Lower lobe of right lung (tissue), 2 donors: ENCODE measurements at regions not wholly inside any gene's neighbourhood (a gene's known extent, or its start where the extent isn't known, plus 50 kb on each side); places are given as distances from the start of the nearest gene placed in this dataset.
"Not testable (repeated sequence)": the region's sequence is repeated elsewhere in the genome, so short reads cannot be mapped to it uniquely, and the experiment has no call there.

ENCODE experiments used
- ATAC-seq, 2 donors: fragments of 200-7000 bp; cut with Tn5 transposase; one replicate each; pipeline ENCODE4 v1.9.1; 2020 to 2022; ENCODE audit warnings: mild to moderate bottlenecking in 2 of 2, moderate library complexity in 2 of 2
- DNase-seq: peaks from one replicate; pipeline ENCODE4 v3.0.0-alpha.2; 2020
- H3K27ac ChIP-seq: fragments of 200-600 bp; one replicate; pipeline ENCODE4 v1.8.0; 2022
- H3K27me3 ChIP-seq: fragments of 200-600 bp; one replicate; pipeline ENCODE4 v1.8.0; 2022; ENCODE audit warnings: low read depth
- H3K36me3 ChIP-seq: fragments of 200-600 bp; one replicate; pipeline ENCODE4 v1.8.0; 2022; ENCODE audit warnings: mild to moderate bottlenecking
- H3K4me1 ChIP-seq: fragments of 200-600 bp; one replicate; pipeline ENCODE4 v1.8.0; 2022
- H3K4me3 ChIP-seq: fragments of 200-600 bp; one replicate; pipeline ENCODE4 v1.8.0; 2022; ENCODE audit warnings: mild to moderate bottlenecking
- H3K9me3 ChIP-seq: fragments of 200-600 bp; one replicate; pipeline ENCODE4 v1.8.0; 2022
- intact Hi-C: fragments of 100-400 bp; cut with DNase I; formaldehyde crosslinking; loops from one replicate; pipeline ENCODE4 v1.11.0; 2022
- TF ChIP-seq, protein P1 (sequence below): fragments of 200-600 bp; IDR thresholded peaks from one replicate; pipeline ENCODE4 v1.8.0; 2022; ENCODE audit warnings: antibody characterized with exemption, mild to moderate bottlenecking
- donor health status: DM: no; HTN: yes; CAD: no; lungs with severe emphysema.

DNA sequence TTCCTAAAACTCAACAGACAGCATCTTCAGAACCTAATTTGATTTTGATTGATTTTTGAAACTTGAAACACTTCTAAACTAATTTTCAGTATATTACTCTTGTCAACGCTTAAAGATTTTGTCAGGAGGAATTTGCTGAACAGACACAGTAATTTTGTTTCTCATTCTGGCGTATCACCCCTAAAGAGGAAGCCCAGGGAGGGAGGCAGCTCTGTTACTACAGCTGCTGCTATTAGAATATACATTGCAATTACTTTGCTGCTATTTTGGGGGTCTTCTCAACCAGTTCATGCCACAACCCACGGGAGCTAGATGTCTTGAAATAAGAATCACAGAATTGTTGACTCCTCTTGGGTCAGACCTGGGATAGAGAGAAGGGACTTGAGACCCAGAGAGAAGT lies 122.6 kb downstream of the TLR4 start:
- H3K9me3 ChIP-seq, result no peaks in the 10 kb centered on the region
- TF ChIP-seq, protein P1, sequence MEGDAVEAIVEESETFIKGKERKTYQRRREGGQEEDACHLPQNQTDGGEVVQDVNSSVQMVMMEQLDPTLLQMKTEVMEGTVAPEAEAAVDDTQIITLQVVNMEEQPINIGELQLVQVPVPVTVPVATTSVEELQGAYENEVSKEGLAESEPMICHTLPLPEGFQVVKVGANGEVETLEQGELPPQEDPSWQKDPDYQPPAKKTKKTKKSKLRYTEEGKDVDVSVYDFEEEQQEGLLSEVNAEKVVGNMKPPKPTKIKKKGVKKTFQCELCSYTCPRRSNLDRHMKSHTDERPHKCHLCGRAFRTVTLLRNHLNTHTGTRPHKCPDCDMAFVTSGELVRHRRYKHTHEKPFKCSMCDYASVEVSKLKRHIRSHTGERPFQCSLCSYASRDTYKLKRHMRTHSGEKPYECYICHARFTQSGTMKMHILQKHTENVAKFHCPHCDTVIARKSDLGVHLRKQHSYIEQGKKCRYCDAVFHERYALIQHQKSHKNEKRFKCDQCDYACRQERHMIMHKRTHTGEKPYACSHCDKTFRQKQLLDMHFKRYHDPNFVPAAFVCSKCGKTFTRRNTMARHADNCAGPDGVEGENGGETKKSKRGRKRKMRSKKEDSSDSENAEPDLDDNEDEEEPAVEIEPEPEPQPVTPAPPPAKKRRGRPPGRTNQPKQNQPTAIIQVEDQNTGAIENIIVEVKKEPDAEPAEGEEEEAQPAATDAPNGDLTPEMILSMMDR, result no peak
- no peaks in the 10 kb centered on the region for H3K4me1 ChIP-seq
- H3K36me3 ChIP-seq, result no peaks in the 10 kb centered on the region
- DNase-seq (no peak), ATAC-seq (no peak)
- no peak overlapping the region for H3K27ac ChIP-seq
- no peak overlapping the region for H3K4me3 ChIP-seq
- no peaks in the 10 kb centered on the region for H3K27me3 ChIP-seq
- intact Hi-C loops, result no loop called here

GRCh38 chr9:117827456-117827855 lies 123.3 kb downstream of the TLR4 start:
- intact Hi-C loops, result no loop called here
- DNase-seq, result no peak

DNA sequence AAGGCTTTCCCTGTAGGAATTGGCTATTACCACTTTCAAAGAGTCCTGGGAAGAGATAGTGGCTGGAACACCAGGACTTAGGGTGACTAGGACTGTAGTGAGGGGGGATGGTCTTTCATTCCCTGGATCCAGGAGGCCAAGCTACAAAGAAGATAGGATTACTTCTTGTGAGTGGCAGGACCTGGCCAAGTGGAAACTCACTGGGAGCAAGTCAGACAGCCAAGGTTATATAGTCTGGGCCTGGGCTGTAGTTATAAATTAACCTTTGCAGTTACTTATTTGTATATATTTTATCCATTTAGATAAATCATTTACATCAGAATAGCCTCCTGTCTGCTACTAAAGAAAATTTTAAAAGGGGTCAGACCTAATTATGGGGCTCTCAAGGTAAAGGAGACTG lies 124.3 kb downstream of the TLR4 start:
- H3K4me1 ChIP-seq, result no peaks in the 10 kb centered on the region
- DNase-seq (no peak), ATAC-seq (no peak)
- no peaks in the 10 kb centered on the region for H3K27me3 ChIP-seq
- H3K36me3 ChIP-seq, result no peaks in the 10 kb centered on the region
- no peaks in the 10 kb centered on the region for H3K9me3 ChIP-seq
- H3K4me3 ChIP-seq, result no peak overlapping the region
- TF ChIP-seq, protein P1, result no peak
- intact Hi-C loops, result no loop called here
- no peak overlapping the region for H3K27ac ChIP-seq

More at GRCh38 chr9:117827456-117827855, 123.3 kb downstream of the TLR4 start:
- H3K4me3 ChIP-seq, result no peak overlapping the region
- no peak for ATAC-seq
- H3K4me1 ChIP-seq, result no peaks in the 10 kb centered on the region
- no peak overlapping the region for H3K27ac ChIP-seq
- H3K36me3 ChIP-seq, result no peaks in the 10 kb centered on the region
- H3K9me3 ChIP-seq, result no peaks in the 10 kb centered on the region
- TF ChIP-seq, protein P1, result no peak
- H3K27me3 ChIP-seq, result no peaks in the 10 kb centered on the region

- H3K9me3 ChIP-seq, result no peaks in the 10 kb centered on the region
- intact Hi-C loops, result no loop called here
- no peak for DNase-seq
Observed at GRCh38 chr9:117835798-117836197, 131.6 kb downstream of the TLR4 start.

GRCh38 chr9:117839862-117840261 lies 135.7 kb downstream of the TLR4 start:
- Histone ChIP-seq H3K27me3 (no peaks in the 10 kb centered on the region), H3K4me3 (no peak overlapping the region), H3K9me3 (no peaks in the 10 kb centered on the region), H3K4me1 (no peaks in the 10 kb centered on the region), H3K36me3 (no peaks in the 10 kb centered on the region), H3K27ac (no peak overlapping the region)
- DNase-seq (no peak), ATAC-seq (no peak)
- intact Hi-C loops, result no loop called here
- TF ChIP-seq, protein P1, result no peak

More at GRCh38 chr9:117835798-117836197, 131.6 kb downstream of the TLR4 start:
- H3K27ac ChIP-seq, result no peak overlapping the region
- no peaks in the 10 kb centered on the region for H3K4me1 ChIP-seq
- TF ChIP-seq, protein P1, result no peak
- no peak for ATAC-seq
- no peak overlapping the region for H3K4me3 ChIP-seq
- H3K27me3 ChIP-seq, result no peaks in the 10 kb centered on the region
- H3K36me3 ChIP-seq, result no peaks in the 10 kb centered on the region

DNA sequence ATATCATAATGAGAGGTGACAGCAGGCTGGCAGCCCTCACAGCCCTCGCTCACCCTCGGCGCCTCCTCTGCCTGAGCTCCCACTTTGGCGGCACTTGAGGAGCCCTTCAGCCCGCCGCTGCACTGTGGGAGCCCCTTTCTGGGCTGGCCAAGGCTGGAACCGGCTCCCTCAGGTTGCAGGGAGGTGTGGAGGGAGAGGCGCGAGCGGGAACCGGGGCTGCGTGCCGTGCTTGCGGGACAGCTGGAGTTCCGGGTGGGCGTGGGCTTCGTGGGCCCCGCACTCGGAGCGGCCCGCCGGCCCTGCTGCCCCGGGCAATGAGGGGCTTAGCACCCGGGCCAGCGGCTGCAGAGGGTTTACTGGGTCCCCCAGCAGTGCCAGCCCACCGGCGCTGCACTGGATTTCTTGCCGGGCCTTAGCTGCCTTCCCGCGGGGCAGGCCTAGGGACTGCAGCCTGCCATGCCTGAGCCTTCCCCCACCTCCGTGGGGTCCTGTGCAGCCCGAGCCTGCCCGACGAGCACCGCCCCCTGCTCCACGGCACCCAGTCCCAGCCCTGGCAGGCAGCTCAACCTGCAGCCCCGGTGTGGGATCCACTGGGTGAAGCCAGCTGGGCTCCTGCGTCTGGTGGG lies 147.7 kb downstream of the TLR4 start:
- intact Hi-C loops, H3K36me3 ChIP-seq, ATAC-seq, H3K9me3 ChIP-seq, H3K27ac ChIP-seq, DNase-seq, H3K27me3 ChIP-seq, H3K4me1 ChIP-seq, H3K4me3 ChIP-seq: not testable (repeated sequence)
